22Rv1 (cell line): ENCODE measurements at regions not wholly inside any gene's neighbourhood (a gene's known extent, or its start where the extent isn't known, plus 50 kb on each side); places are given as distances from the start of the nearest gene placed in this dataset.

Experiments
- ZFX ChIP-seq: fragments of 450-650 bp; IDR thresholded peaks from 2 replicates; pipeline ENCODE4 v1.6.1; 2017; ENCODE audit warnings: antibody characterized with exemption, borderline replicate concordance
- TF ChIP-seq, protein P1 (sequence below): fragments of 450-650 bp; IDR thresholded peaks from 2 replicates; pipeline ENCODE4 v1.5.1; 2017; ENCODE audit warnings: mild to moderate bottlenecking

DNA sequence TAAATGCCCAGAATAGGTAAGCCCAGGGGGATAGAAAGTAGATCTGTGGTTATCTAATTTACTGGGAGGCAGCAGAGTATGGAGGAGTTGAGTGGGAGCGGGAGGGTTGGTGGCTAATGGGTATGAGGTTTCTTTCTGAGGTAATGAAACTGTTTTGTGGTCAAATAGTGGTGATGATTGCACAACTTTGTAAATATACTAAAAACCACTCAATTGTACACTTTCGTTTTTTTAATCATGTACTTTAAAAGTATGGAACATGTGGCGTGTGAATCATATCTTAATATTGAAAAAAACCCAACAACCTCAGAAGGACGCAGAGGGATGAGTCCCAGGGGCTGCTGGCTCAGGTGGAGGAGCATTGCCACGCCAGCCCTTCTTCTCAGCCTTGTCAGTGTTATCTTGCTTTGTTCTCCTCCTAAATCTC, 118.1 kb downstream of the WDR11 start:
- TF ChIP-seq, protein P1, sequence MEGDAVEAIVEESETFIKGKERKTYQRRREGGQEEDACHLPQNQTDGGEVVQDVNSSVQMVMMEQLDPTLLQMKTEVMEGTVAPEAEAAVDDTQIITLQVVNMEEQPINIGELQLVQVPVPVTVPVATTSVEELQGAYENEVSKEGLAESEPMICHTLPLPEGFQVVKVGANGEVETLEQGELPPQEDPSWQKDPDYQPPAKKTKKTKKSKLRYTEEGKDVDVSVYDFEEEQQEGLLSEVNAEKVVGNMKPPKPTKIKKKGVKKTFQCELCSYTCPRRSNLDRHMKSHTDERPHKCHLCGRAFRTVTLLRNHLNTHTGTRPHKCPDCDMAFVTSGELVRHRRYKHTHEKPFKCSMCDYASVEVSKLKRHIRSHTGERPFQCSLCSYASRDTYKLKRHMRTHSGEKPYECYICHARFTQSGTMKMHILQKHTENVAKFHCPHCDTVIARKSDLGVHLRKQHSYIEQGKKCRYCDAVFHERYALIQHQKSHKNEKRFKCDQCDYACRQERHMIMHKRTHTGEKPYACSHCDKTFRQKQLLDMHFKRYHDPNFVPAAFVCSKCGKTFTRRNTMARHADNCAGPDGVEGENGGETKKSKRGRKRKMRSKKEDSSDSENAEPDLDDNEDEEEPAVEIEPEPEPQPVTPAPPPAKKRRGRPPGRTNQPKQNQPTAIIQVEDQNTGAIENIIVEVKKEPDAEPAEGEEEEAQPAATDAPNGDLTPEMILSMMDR, result no peak
- no peak for TF ChIP-seq ZFX
